Keratinocyte (primary cell): ENCODE measurements at regions not wholly inside any gene's neighbourhood (a gene's known extent, or its start where the extent isn't known, plus 50 kb on each side); places are given as distances from the start of the nearest gene placed in this dataset.
A peak's percentile ranks its signal among the peaks of the same experiment; 100 is the strongest.

ENCODE experiments used
- DNase-seq: peaks from one replicate; pipeline ENCODE4 v3.0.0-alpha.2; 2011; ENCODE audit warnings: low read depth, missing footprints, low spot score
- FAIRE-seq: peaks from 2 replicates; lab custom pipeline; 2011; peaks lifted over from hg19 to GRCh38; lab: Jason Lieb, UNC
- H2AFZ ChIP-seq: 2 replicates; pipeline ENCODE4 v1.6.0; 2012; ENCODE audit warnings: low read length, control low read depth, inconsistent platforms; ENCODE audit not compliant: control insufficient read depth
- H3K27ac ChIP-seq: 2 replicates; pipeline ENCODE4 v1.5.1; 2011; ENCODE audit warnings: low read length; ENCODE audit not compliant: control insufficient read depth, insufficient read depth
- H3K27me3 ChIP-seq: 3 replicates; pipeline ENCODE4 v1.6.0; 2011; ENCODE audit warnings: low read length; ENCODE audit not compliant: control insufficient read depth, insufficient read depth; ENCODE audit errors: extremely low read depth
- H3K36me3 ChIP-seq, 2 experiments: 2 replicates in 1 of 2; 3 replicates in 1 of 2; pipeline ENCODE4 v1.5.1; 2011; ENCODE audit warnings: low read length in 2 of 2, mild to moderate bottlenecking in 1 of 2; ENCODE audit not compliant: control insufficient read depth in 2 of 2, insufficient read depth in 2 of 2; ENCODE audit errors: extremely low read depth in 1 of 2
- H3K4me1 ChIP-seq: 3 replicates; pipeline ENCODE4 v1.5.1; 2011; ENCODE audit warnings: low read length; ENCODE audit not compliant: control insufficient read depth, insufficient read depth; ENCODE audit errors: extremely low read depth
- H3K4me2 ChIP-seq: 3 replicates; pipeline ENCODE4 v1.6.0; 2011; ENCODE audit warnings: low read depth, low read length; ENCODE audit not compliant: control insufficient read depth, insufficient read depth; ENCODE audit errors: extremely low read depth
- H3K4me3 ChIP-seq, 3 experiments: fragments of 200-600 bp in 1 of 3; sonication (generic) in 1 of 3; 2 replicates in 2 of 3; 3 replicates in 1 of 3; pipeline ENCODE4 v1.5.1; 2011 to 2016; ENCODE audit warnings: low read length in 3 of 3, mild to moderate bottlenecking in 3 of 3, control low read depth in 2 of 3, inconsistent platforms in 1 of 3, low read depth in 1 of 3, mixed read lengths in 1 of 3, mixed run types in 1 of 3, moderate library complexity in 1 of 3; ENCODE audit not compliant: control insufficient read depth in 2 of 3, insufficient read depth in 2 of 3; ENCODE audit errors: extremely low read depth in 1 of 3
- H3K79me2 ChIP-seq: 2 replicates; pipeline ENCODE4 v1.6.0; 2012; ENCODE audit warnings: low read length; ENCODE audit not compliant: control insufficient read depth, insufficient read depth
- H3K9ac ChIP-seq: 3 replicates; pipeline ENCODE4 v1.6.0; 2011; ENCODE audit warnings: low read length; ENCODE audit not compliant: control insufficient read depth, insufficient read depth; ENCODE audit errors: extremely low read depth
- H3K9me1 ChIP-seq: 3 replicates; pipeline ENCODE4 v1.6.0; 2011; ENCODE audit warnings: low read length; ENCODE audit not compliant: control insufficient read depth, insufficient read depth; ENCODE audit errors: extremely low read depth
- H3K9me3 ChIP-seq: 2 replicates; pipeline ENCODE4 v1.5.1; 2012; ENCODE audit warnings: low read depth, low read length; ENCODE audit not compliant: control insufficient read depth
- H4K20me1 ChIP-seq: 3 replicates; pipeline ENCODE4 v1.6.0; 2011; ENCODE audit warnings: low read length; ENCODE audit not compliant: control insufficient read depth, insufficient read depth; ENCODE audit errors: extremely low read depth
- CTCF ChIP-seq, 3 experiments: IDR thresholded peaks in 1 of 3; conservative IDR thresholded peaks in 1 of 3; optimal IDR thresholded peaks in 1 of 3; 2 replicates in 2 of 3; 3 replicates in 1 of 3; pipeline versions ENCODE3 to v1.5.1; 2011; ENCODE audit warnings: low read length in 3 of 3, mild to moderate bottlenecking in 3 of 3, moderate library complexity in 2 of 3, control low read depth in 1 of 3, inconsistent platforms in 1 of 3; ENCODE audit not compliant: insufficient read depth in 2 of 3; ENCODE audit errors: extremely low read depth in 1 of 3
- EZH2 ChIP-seq: IDR thresholded peaks from one replicate; pipeline ENCODE4 v1.6.1; 2012; ENCODE audit warnings: inconsistent platforms, mild to moderate bottlenecking, low read length, moderate library complexity
- dilution Hi-C: fragments of 300-500 bp; cut with MboI; formaldehyde crosslinking; loops from one replicate; pipeline ENCODE4 v1.7.0; 2020; ENCODE audit warnings: low sequenced_read_pairs; ENCODE audit not compliant: extremely low pct_ligation_motif_present

- no peaks in the 10 kb centered on the region for H4K20me1 ChIP-seq
- no peaks in the 10 kb centered on the region for H3K27me3 ChIP-seq
- peak; percentile 48 for FAIRE-seq
- dilution Hi-C loops: no loop called here
- no peaks in the 10 kb centered on the region for H3K36me3 ChIP-seq
- peaks cover 12% of the 10 kb centered on the region for H3K9me3 ChIP-seq
- H3K4me3 ChIP-seq: peak overlapping the region in 1 of 3 experiments; percentile 13
- TF ChIP-seq CTCF (optimal IDR thresholded peaks at IDR 0.05 in 1 of 3, IDR thresholded peaks at IDR 0.05 in 1 of 3, conservative IDR thresholded peaks at IDR 0.05 in 1 of 3; ENCODE audit: extremely low read depth in 1 of 3, insufficient read depth in 2 of 3, low read length in 3 of 3): no peak
- TF ChIP-seq EZH2: no peak
- H3K27ac ChIP-seq: peak overlapping the region; percentile 83
- H3K4me2 ChIP-seq: peak overlapping the region; percentile 67
- H3K9ac ChIP-seq: peak overlapping the region; percentile 66
- peaks cover 13% of the 10 kb centered on the region for H3K4me1 ChIP-seq
- no peaks in the 10 kb centered on the region for H3K79me2 ChIP-seq
- H3K9me1 ChIP-seq: no peaks in the 10 kb centered on the region
- DNase-seq: peak; percentile 78
- H2AFZ ChIP-seq: peak overlapping the region; percentile 37
Measured at GRCh38 chr2:236642584-236643291, 73.1 kb downstream of the ACKR3 start.

GRCh38 chr2:236643480-236643879, 73.9 kb downstream of the ACKR3 start:
- Histone ChIP-seq H3K4me1 (peaks cover 13% of the 10 kb centered on the region), H2AFZ (no peak overlapping the region), H4K20me1 (no peaks in the 10 kb centered on the region), H3K27ac (peak overlapping the region; percentile 83), H3K36me3 (no peaks in the 10 kb centered on the region), H3K9me3 (peaks cover 12% of the 10 kb centered on the region), H3K27me3 (no peaks in the 10 kb centered on the region), H3K79me2 (no peaks in the 10 kb centered on the region), H3K9ac (peak overlapping the region; percentile 66), H3K4me2 (peak overlapping the region; percentile 67), H3K9me1 (no peaks in the 10 kb centered on the region), H3K4me3 (no peak overlapping the region)
- no peak for DNase-seq
- dilution Hi-C loops: no loop called here
- no peak for TF ChIP-seq CTCF (optimal IDR thresholded peaks at IDR 0.05 in 1 of 3, IDR thresholded peaks at IDR 0.05 in 1 of 3, conservative IDR thresholded peaks at IDR 0.05 in 1 of 3; ENCODE audit: extremely low read depth in 1 of 3, insufficient read depth in 2 of 3, low read length in 3 of 3)
- TF ChIP-seq EZH2: no peak
- no peak for FAIRE-seq
